ENCODE measurements at regions not wholly inside any gene's neighbourhood (a gene's known extent, or its start where the extent isn't known, plus 50 kb on each side); places are given as distances from the start of the nearest gene placed in this dataset.

- Histone ChIP-seq H3K36me3 (ENCODE audit: low read depth) (no peaks in the 10 kb centered on the region), H3K27ac (ENCODE audit: poor library complexity, severe bottlenecking) (no peak overlapping the region), H3K4me3 (ENCODE audit: severe bottlenecking) (no peak overlapping the region), H3K27me3 (ENCODE audit: insufficient read depth, poor library complexity, severe bottlenecking) (no peaks in the 10 kb centered on the region), H3K4me1 (ENCODE audit: insufficient read depth, poor library complexity, severe bottlenecking) (no peaks in the 10 kb centered on the region), H3K9me3 (ENCODE audit: severe bottlenecking) (peaks cover 2% of the 10 kb centered on the region)
- ATAC-seq (ENCODE audit: low read depth) (no peak), DNase-seq (ENCODE audit: low spot score) (no peak)
- no peak for TF ChIP-seq CTCF (IDR thresholded peaks at IDR 0.05; ENCODE audit: poor library complexity, severe bottlenecking)
Observed at GRCh38 chr2:185069107-185069506, 470.8 kb downstream of the ZNF804A start.

GRCh38 chr2:185074156-185074555 lies 475.8 kb downstream of the ZNF804A start:
- H3K4me3 ChIP-seq (ENCODE audit: severe bottlenecking), result no peak overlapping the region
- H3K4me1 ChIP-seq (ENCODE audit: insufficient read depth, poor library complexity, severe bottlenecking), result no peaks in the 10 kb centered on the region
- no peak overlapping the region for H3K27ac ChIP-seq (ENCODE audit: poor library complexity, severe bottlenecking)
- no peaks in the 10 kb centered on the region for H3K9me3 ChIP-seq (ENCODE audit: severe bottlenecking)
- ATAC-seq (ENCODE audit: low read depth) (no peak), DNase-seq (ENCODE audit: low spot score) (no peak)
- H3K36me3 ChIP-seq (ENCODE audit: low read depth), result no peaks in the 10 kb centered on the region
- TF ChIP-seq CTCF (IDR thresholded peaks at IDR 0.05; ENCODE audit: poor library complexity, severe bottlenecking), result no peak
- no peaks in the 10 kb centered on the region for H3K27me3 ChIP-seq (ENCODE audit: insufficient read depth, poor library complexity, severe bottlenecking)

- Histone ChIP-seq H3K27ac (ENCODE audit: poor library complexity, severe bottlenecking) (no peak overlapping the region), H3K4me3 (ENCODE audit: severe bottlenecking) (no peak overlapping the region), H3K36me3 (ENCODE audit: low read depth) (no peaks in the 10 kb centered on the region; the same call in 1 of the 2 replicates), H3K4me1 (ENCODE audit: insufficient read depth, poor library complexity, severe bottlenecking) (no peaks in the 10 kb centered on the region), H3K27me3 (ENCODE audit: insufficient read depth, poor library complexity, severe bottlenecking) (no peaks in the 10 kb centered on the region), H3K9me3 (ENCODE audit: severe bottlenecking) (no peaks in the 10 kb centered on the region)
- ATAC-seq (ENCODE audit: low read depth) (no peak), DNase-seq (ENCODE audit: low spot score) (no peak)
- no peak for TF ChIP-seq CTCF (IDR thresholded peaks at IDR 0.05; ENCODE audit: poor library complexity, severe bottlenecking)
Observed at GRCh38 chr2:185082749-185083148, 484.4 kb downstream of the ZNF804A start.

- Histone ChIP-seq H3K4me3 (ENCODE audit: severe bottlenecking) (no peak overlapping the region), H3K4me1 (ENCODE audit: insufficient read depth, poor library complexity, severe bottlenecking) (no peaks in the 10 kb centered on the region), H3K27ac (ENCODE audit: poor library complexity, severe bottlenecking) (no peak overlapping the region), H3K9me3 (ENCODE audit: severe bottlenecking) (no peaks in the 10 kb centered on the region), H3K36me3 (ENCODE audit: low read depth) (no peaks in the 10 kb centered on the region), H3K27me3 (ENCODE audit: insufficient read depth, poor library complexity, severe bottlenecking) (no peaks in the 10 kb centered on the region)
- DNase-seq (ENCODE audit: low spot score) (no peak), ATAC-seq (ENCODE audit: low read depth) (no peak)
- no peak for TF ChIP-seq CTCF (IDR thresholded peaks at IDR 0.05; ENCODE audit: poor library complexity, severe bottlenecking)
Observed at GRCh38 chr2:185108588-185108987, 510.3 kb downstream of the ZNF804A start.

- no peak for DNase-seq (ENCODE audit: low spot score)
- H3K27ac ChIP-seq (ENCODE audit: poor library complexity, severe bottlenecking), result no peak overlapping the region
Observed at GRCh38 chr2:185127412-185127811, 529.1 kb downstream of the ZNF804A start.

More at GRCh38 chr2:185127412-185127811, 529.1 kb downstream of the ZNF804A start:
- Histone ChIP-seq H3K36me3 (ENCODE audit: low read depth) (no peaks in the 10 kb centered on the region), H3K9me3 (ENCODE audit: severe bottlenecking) (peaks cover 2% of the 10 kb centered on the region), H3K4me1 (ENCODE audit: insufficient read depth, poor library complexity, severe bottlenecking) (peaks cover 4% of the 10 kb centered on the region), H3K4me3 (ENCODE audit: severe bottlenecking) (no peak overlapping the region), H3K27me3 (ENCODE audit: insufficient read depth, poor library complexity, severe bottlenecking) (no peaks in the 10 kb centered on the region)
- ATAC-seq (ENCODE audit: low read depth), result peak; percentile 36; the same call in 1 of the 3 replicates
- TF ChIP-seq CTCF (IDR thresholded peaks at IDR 0.05; ENCODE audit: poor library complexity, severe bottlenecking), result no peak
